Heart right ventricle (tissue), 16 donors: ENCODE measurements at regions not wholly inside any gene's neighbourhood (a gene's known extent, or its start where the extent isn't known, plus 50 kb on each side); places are given as distances from the start of the nearest gene placed in this dataset.

Experiments used
- ATAC-seq, 8 donors: fragments of 200-7000 bp; cut with Tn5 transposase; one replicate each; pipeline ENCODE4 v1.9.1; 2020; ENCODE audit warnings: mild to moderate bottlenecking in 8 of 8, moderate library complexity in 8 of 8, moderate number of reproducible peaks in 1 of 8
- DNase-seq, 2 donors: peaks; one replicate each; pipeline ENCODE4 v3.0.0-alpha.2; 2020
- H3K27ac ChIP-seq, 10 donors: fragments of 200-600 bp; sonication (generic) in 2 of 10; one replicate each; pipeline versions ENCODE4 v1.5.0 to v1.8.0; 2020 to 2022; ENCODE audit warnings: mild to moderate bottlenecking in 3 of 10
- H3K27me3 ChIP-seq, 7 donors: fragments of 200-600 bp; one replicate each; pipeline ENCODE4 v1.8.0; 2021 to 2022; ENCODE audit warnings: mild to moderate bottlenecking in 2 of 7
- H3K36me3 ChIP-seq, 9 donors: fragments of 200-600 bp; sonication (generic) in 1 of 9; one replicate each; pipeline versions ENCODE4 v1.5.0 to v1.8.0; 2020 to 2022; ENCODE audit warnings: mild to moderate bottlenecking in 2 of 9
- H3K4me1 ChIP-seq, 9 donors: fragments of 200-600 bp; sonication (generic) in 1 of 9; one replicate each; pipeline versions ENCODE4 v1.5.0 to v1.8.0; 2020 to 2022; ENCODE audit warnings: mild to moderate bottlenecking in 4 of 9
- H3K4me3 ChIP-seq, 10 donors: fragments of 200-600 bp; sonication (generic) in 2 of 10; one replicate each; pipeline versions ENCODE4 v1.5.0 to v1.8.0; 2020 to 2022; ENCODE audit warnings: mild to moderate bottlenecking in 7 of 10, moderate library complexity in 2 of 10
- H3K9me3 ChIP-seq, 11 donors: fragments of 200-600 bp in 10 of 11; sonication (generic) in 2 of 11; one replicate each; pipeline versions ENCODE4 v1.5.0 to v1.8.0; 2013 to 2022; ENCODE audit warnings: mild to moderate bottlenecking in 2 of 11, control low read depth in 1 of 11, moderate library complexity in 1 of 11
- WGBS, 2 donors: extraction: QIAGEN DNeasy Blood & Tissue Kit; methylation state at CpG; one replicate each; pipeline ENCODE4 v1.1.7; 2013; ENCODE audit warnings: inconsistent platforms in 1 of 2; 5-methylcytosine and 5-hydroxymethylcytosine counted together
- intact Hi-C, 10 donors: fragments of 100-400 bp; cut with DNase I; formaldehyde crosslinking; loops; one replicate each; pipeline versions ENCODE4 v1.11.1 to v1.14.2; 2022
- TF ChIP-seq, protein P1 (sequence below), 9 donors: fragments of 200-600 bp; sonication (generic) in 2 of 9; IDR thresholded peaks; one replicate each; pipeline versions ENCODE4 v1.5.0 to v1.8.0; 2021 to 2022; ENCODE audit warnings: antibody characterized with exemption in 9 of 9, mild to moderate bottlenecking in 5 of 9, moderate library complexity in 1 of 9
- donor health status: Arrhythmogenic right ventricular cardiomyopathy.
- donor health status: ischemic (EF 13 %, LVEDD 7.1; RV severe dilation, severe dysfunction).
- donor health status: healthy with polysubstance abuse.
- donor health status: DM: no; HTN: yes; CAD: no.
- donor health status: DM: no; HTN: no; CAD: no.
- donor health status: ischemic (EF 25% LVEDD 6.9; RV normal size, moderate dysfunction).
- donor health status: ischemic (EF 25% LVEDD 5.7; RV mildly dilated, moderate dysfunction).
- donor health status: healthy.
- donor health status: DM: yes; HTN: yes; CAD: no.
- donor health status: Ischemic cardiomyopathy.
- donor health status: ischemic (EF 35%, LVEDD 5.7; RV mildly dilated, moderate dysfunction).
- donor health status: nonischemic (EF 11% LVEDD 7.7; RV severe dilation, severe dysfunction).
- donor health status: DM: yes; HTN: yes; CAD: no.
- donor health status: PGD.
- donor health status: ischemic (EF 29% LVEDD 5.4; RV normal size, mild dysfunction).
- donor health status: nonischemic (EF 23%, LVEDD 6.1; RV moderate dilation, normal function).

DNA sequence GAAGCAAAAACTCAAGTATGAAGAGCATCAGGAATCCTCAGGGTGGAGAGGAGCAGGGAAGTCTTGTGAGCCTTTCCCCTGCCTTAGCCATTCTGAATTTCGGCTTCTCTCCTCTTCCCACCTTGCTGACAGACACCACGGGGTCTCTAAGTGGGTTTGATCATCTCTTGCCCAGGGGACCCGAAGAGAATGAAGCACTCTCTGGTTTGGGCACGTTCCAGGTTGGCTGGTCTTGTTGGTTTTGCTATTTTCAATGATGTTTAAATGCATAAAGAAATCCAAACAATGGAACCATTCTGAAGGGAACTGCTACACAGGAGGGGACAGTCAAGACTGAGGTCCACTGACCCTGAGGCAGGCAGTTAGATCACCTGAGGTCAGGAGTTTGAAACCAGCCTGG lies 131.7 kb downstream of the PXDC1 start:
- TF ChIP-seq, protein P1, sequence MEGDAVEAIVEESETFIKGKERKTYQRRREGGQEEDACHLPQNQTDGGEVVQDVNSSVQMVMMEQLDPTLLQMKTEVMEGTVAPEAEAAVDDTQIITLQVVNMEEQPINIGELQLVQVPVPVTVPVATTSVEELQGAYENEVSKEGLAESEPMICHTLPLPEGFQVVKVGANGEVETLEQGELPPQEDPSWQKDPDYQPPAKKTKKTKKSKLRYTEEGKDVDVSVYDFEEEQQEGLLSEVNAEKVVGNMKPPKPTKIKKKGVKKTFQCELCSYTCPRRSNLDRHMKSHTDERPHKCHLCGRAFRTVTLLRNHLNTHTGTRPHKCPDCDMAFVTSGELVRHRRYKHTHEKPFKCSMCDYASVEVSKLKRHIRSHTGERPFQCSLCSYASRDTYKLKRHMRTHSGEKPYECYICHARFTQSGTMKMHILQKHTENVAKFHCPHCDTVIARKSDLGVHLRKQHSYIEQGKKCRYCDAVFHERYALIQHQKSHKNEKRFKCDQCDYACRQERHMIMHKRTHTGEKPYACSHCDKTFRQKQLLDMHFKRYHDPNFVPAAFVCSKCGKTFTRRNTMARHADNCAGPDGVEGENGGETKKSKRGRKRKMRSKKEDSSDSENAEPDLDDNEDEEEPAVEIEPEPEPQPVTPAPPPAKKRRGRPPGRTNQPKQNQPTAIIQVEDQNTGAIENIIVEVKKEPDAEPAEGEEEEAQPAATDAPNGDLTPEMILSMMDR (IDR thresholded peaks at IDR 0.05): no peak
- no peaks in the 10 kb centered on the region for H3K4me1 ChIP-seq
- H3K36me3 ChIP-seq: no peaks in the 10 kb centered on the region
- H3K27ac ChIP-seq: no peak overlapping the region
- H3K27me3 ChIP-seq: peaks cover 0 to 41% (median 18%) of the 10 kb centered on the region in 7 donors
- no peaks in the 10 kb centered on the region for H3K9me3 ChIP-seq
- no peak overlapping the region for H3K4me3 ChIP-seq
- DNase-seq: no peak
- no peak for ATAC-seq
- intact Hi-C loops: no loop called here
- 79 to 85% methylated on average over 4 of the region's 4 CpGs for WGBS, 2 donors

DNA sequence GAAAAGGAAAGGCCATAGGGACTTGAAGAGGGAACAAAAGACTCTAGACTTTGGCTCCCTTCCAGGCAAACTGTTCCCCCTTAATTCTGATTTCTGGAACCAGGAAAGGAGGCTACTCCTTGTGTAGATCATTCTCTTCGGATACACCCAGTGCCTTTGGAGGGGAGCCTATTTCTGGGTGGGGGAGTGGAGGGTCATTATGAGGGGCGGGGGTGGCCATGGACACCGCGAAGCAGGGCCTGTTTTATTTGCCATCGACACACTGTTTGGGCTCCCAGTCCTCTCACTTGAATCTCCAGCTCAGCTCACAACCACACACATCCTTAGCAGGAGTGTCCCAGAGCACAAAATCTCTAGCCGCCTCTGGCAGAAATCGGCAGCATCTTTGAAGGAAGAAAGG lies 132.3 kb downstream of the PXDC1 start:
- no peak overlapping the region for H3K27ac ChIP-seq
- WGBS, 2 donors: 85 to 94% methylated on average over 7 of the region's 7 CpGs
- no peaks in the 10 kb centered on the region for H3K9me3 ChIP-seq
- peaks cover 0 to 35% (median 14%) of the 10 kb centered on the region in 7 donors for H3K27me3 ChIP-seq
- H3K4me1 ChIP-seq: no peaks in the 10 kb centered on the region
- no peak overlapping the region for H3K4me3 ChIP-seq
- H3K36me3 ChIP-seq: no peaks in the 10 kb centered on the region
- no peak for DNase-seq
- TF ChIP-seq, protein P1 (IDR thresholded peaks at IDR 0.05): no peak
- intact Hi-C loops: no loop called here
- ATAC-seq: no peak

DNA sequence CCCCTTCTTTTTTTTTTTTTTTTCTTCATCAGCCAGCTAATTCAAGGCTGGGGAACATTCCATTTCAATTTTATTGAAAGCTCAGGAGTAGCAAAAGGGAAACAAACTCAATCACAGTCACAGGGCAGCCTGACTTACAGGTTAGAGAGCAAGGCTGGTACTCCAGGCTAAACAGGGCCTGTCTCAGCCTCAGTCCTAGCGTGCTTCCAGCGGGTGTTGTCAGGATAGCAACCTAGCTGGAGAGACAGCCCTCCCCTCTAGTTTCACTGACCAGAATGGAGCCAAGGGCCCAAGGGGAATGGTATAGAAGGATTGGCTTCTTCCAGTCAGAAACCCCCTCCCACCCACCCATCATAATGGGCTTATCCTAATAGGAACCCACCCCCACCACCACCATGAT lies 132.9 kb downstream of the PXDC1 start:
- H3K27me3 ChIP-seq: peaks cover 0 to 35% (median 11%) of the 10 kb centered on the region in 7 donors
- ATAC-seq: no peak
- intact Hi-C loops: no loop called here

DNA sequence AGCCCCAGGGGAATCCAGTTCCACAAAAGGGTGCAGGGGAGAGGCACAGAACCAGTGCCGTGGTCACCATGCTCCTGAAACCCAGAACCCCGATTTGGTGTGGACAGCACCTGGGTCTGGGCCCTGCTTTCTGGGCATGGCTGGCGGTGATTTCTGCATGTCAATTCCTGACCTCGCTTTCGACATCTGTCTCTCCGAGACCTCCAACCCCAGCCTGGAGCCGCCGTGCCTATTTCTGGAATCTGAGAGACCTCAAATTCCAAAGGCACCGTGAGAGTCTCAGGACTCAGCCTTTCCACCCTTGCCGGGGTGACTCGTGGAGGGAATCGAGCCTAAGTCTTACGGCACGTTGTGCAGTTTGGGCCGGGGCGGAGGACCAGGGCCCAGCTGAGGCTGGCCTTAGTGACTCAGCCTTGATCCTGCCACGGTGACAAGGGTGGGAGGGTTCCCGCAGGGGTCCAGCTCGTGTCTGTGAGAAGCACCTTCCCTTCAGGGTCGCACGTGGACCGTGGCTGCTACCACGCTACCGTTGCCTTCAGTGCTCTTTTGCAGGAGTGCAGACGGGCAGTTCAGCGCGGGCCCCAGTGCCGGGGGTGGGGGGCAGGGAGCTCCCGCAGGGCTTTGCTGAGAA lies 133.7 kb downstream of the PXDC1 start:
- TF ChIP-seq, protein P1 (IDR thresholded peaks at IDR 0.05): no peak
- Histone ChIP-seq H3K27ac (no peak overlapping the region), H3K4me1 (no peaks in the 10 kb centered on the region), H3K27me3 (peaks cover 0 to 28% (median 4%) of the 10 kb centered on the region in 7 donors), H3K36me3 (no peaks in the 10 kb centered on the region), H3K4me3 (no peak overlapping the region), H3K9me3 (no peaks in the 10 kb centered on the region)
- WGBS, 2 donors: 75 to 77% methylated on average over 29 of the region's 29 CpGs
- ATAC-seq (no peak), DNase-seq (no peak)
- intact Hi-C loops: no loop called here

More for the DNA sequence above, 132.9 kb downstream of the PXDC1 start:
- no peak for DNase-seq
- TF ChIP-seq, protein P1 (IDR thresholded peaks at IDR 0.05): no peak
- Histone ChIP-seq H3K4me3 (no peak overlapping the region), H3K27ac (no peak overlapping the region), H3K9me3 (no peaks in the 10 kb centered on the region), H3K36me3 (no peaks in the 10 kb centered on the region), H3K4me1 (no peaks in the 10 kb centered on the region)
- WGBS, 2 donors: 96 to 98% methylated on average over 2 of the region's 2 CpGs
